ENCODE measurements at regions not wholly inside any gene's neighbourhood (a gene's known extent, or its start where the extent isn't known, plus 50 kb on each side); places are given as distances from the start of the nearest gene placed in this dataset.

DNA sequence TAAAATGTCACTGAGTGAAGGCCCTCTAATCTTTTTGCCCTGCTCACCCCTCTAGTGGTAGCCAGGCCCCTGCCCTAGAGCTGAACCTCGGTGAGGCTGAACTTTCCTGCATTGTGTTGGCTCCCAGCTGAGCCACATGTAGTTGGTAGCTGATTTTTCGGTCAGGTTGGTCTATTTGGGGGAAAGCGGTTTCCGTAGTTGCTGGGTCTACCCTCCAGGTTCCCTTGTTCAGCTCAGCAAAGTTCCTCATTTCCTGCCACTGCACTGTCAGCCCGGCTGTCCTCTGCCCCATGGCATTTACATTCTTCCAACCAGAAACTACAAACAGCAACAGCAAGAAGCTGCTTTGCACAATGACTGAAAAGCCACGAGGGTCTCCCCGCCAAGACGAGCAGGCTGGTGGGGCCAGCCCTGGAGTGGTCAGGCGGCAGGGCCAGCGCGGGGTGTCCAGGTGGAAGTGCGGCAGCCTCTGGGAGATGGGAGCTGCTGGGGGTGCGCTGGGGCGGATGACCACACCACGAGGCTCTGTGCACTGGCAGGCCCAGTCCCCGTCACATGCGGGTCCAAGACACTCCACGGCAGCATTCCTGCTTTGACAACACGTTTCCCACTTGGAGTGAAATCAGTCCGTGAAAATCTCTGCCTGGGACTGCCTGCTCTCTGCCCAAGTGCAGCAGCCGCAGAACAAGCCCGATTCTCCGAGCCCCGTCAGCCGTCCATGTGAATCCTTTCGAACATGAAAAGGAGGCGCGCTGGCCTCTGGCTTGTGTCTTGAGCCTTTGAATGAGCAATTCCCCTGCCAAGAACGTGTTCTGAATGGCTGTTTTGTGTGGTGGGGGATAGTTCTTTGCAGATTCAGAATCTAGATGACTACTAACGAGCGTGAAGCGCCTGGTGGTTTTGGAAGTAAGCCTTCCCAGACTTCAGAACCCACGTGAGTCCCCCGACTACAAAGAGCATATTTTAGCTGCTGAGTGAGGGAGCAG, 159.4 kb downstream of the ASB1 start:
- no peak for DNase-seq

GRCh38 chr2:238586931-238587775, 160.4 kb downstream of the ASB1 start:
- DNase-seq = no peak

- no peak for DNase-seq
Measured at GRCh38 chr2:238587776-238588660, 161.3 kb downstream of the ASB1 start.

GRCh38 chr2:238589591-238590460, 163.1 kb downstream of the ASB1 start:
- no peak for DNase-seq

- no peak for DNase-seq
Measured at GRCh38 chr2:238591732-238592131, 165.0 kb downstream of the ASB1 start.

DNA sequence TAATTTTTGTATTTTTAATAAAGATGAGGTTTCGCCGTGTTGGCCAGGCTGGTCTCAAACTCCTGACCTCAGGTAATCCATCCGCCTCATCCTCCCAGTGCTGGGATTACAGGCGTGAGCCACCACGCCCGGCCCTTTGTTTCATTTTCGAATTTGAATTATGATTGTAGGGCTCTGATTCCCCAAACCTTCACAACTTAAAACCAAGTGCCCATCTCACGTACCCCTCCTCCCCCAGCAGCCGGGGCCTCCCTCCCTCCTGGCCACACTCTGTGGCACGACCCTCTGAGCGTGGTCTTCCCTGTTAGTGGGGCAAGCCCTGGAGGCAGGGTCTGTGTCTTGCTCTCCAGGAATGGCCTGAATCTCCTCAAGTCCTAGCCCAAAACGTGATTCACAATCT, 166.5 kb downstream of the ASB1 start:
- DNase-seq = no peak

- no peak for DNase-seq
Measured at GRCh38 chr2:238593678-238594077, 167.0 kb downstream of the ASB1 start.

GRCh38 chr2:238594796-238595749, 168.3 kb downstream of the ASB1 start:
- DNase-seq = no peak

DNA sequence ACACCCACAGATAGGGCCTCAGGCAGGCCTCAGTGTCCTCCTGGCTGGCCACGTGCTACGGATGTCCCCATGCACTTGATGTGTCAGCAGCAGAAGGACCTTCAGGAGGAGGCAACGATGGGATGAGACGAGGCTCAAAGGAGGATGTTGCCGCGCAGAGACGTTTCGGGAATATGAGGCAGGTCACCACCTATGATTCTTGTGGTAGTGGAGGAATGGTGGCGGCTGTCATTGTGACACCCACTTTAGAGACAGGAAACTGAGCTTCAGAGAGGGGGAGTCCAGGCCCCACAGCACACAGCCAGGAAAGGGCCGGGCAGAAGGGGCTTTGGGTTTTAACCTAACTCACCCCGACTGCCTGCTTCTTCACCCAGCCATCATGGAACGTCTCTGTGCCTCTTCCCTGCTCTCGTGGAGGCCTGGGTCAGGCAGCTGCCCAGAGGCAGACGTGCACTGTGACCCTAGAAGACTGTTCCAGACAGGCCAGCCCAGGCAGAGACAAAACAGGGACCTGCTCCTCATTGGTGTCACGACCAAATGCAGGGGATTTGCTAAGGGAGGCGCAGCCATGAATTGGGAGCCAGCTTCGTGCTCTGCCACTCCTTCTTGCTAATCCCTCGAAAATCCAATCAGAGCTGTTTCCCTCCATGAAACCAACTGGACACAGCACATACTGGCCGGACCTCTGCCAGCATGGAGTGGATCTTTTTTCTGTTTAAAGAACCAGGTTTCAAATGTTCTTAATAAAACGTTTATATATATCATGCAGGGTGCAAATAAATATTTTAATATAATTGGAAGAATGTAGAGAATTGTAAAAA, 169.2 kb downstream of the ASB1 start:
- no peak for DNase-seq

DNA sequence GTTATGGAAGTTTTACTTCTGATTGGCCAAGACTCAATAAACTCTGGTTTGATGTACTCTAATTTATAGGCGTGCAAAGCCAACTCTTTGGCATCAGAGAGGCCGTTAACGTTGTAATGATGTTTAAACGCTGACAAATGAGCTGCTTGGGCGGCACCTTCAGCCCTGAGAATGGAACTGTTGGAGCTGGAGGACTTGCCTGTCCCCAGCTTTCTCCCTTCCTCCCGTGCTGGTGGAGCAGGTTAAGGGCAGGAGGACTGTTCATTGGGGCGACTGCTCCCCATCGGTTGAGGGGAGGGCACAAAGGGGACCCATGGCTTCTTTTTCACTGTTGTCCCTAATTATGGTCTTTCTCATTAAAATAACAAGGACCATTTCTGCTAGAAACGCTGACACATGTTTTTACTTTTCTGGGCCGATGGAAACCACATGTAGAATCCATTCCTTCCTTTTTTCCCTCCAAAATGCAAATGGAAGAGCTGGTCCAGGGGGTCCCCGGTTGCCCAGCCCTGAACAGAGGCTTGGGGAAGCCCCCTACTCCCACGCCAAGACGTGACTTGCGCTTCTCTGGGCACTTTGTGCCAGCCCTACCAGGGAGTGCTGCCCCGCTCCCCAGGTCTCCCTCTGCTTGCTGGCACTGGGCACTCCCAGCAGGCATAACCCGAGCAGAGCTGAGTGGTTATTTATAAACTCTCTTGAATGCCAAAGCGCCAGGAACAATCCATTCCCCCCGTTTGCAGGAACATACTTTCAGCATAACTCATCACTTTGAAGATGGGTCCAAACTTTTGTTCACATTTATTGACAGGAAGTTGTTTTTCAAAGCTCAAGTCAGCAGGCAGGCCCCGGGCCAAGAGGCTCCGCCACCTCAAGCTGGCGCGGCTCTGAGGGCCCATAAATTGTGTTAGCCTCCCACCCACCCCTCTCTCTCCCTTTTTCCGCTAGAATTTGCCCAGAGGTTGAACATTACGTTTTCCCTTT, 170.1 kb downstream of the ASB1 start:
- no peak for DNase-seq

DNA sequence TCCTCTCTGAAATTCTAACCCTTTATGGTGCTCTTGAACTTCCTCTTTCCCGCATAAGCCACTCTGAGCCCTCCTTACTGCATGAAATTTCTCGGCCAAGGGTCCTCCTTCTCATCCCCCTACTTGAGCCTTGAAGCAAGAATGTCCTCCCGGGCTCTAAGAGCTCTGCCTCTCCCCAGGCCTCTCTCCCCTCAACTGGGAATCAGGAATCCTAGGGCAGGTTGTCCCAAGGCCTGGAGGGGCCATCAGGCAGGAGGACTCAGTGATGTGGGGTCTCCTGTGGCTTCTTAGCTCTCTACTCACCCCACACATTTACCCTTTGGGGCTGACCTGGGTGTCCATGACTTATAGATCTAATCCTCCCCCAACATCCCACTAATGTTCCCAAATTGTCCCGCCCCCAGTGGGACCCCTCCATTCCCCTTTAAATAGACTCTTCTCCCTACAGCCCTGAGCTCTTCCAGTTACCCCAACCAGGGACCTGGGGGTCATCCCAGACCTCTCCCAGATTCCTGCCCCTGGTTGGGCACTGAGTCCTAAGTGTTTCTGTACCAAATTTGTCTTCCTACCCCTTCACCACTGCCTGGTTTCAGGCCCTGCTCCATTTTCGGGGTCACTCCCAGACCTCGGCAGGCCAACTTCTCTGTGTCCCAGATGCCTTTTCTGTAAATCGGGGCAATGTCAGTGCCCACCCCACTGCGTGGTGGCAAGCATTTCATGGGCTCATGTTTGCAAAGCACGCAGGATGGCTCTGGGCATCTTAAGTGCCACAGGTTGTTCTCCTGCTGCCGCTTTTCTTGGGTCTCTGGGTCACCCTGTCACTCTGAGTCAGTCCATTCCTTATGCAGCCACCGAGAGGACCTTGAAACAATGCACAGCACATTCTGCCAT, 171.2 kb downstream of the ASB1 start:
- no peak for DNase-seq

DNA sequence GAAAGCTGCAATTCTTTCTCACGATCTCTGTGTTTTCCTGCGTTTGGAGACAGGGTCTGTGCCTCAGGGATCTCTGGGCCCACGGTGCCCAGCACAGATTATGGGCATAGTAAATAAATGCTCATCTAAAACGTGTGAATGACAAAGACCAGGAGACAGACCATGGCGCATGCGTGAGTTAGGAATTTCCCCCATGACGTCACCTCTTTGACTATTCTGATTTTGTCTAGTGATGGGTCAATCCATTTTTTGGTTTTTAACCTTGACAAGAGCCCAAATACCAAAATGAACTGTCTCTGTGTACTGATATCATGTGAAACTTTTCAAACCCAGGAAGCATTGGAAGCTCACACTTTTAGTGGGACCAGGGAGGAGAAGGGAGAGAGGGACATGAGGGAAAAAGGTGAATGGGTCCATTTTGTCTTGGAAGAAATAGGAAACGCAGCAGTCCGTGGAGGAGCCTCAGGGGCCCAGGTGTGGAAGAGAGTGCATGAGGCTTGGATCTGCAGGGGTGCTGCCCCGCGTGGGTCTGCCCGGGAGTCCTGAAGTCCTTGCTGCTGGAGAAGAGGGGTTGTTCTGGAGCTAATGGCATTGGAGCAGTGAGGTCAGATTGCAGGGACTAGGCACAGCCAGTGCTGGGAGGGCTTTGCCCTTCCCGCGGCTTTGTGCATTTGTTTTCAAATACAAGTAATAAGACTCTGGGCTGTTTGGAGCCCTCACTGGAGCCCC, 172.2 kb downstream of the ASB1 start:
- DNase-seq = no peak

DNA sequence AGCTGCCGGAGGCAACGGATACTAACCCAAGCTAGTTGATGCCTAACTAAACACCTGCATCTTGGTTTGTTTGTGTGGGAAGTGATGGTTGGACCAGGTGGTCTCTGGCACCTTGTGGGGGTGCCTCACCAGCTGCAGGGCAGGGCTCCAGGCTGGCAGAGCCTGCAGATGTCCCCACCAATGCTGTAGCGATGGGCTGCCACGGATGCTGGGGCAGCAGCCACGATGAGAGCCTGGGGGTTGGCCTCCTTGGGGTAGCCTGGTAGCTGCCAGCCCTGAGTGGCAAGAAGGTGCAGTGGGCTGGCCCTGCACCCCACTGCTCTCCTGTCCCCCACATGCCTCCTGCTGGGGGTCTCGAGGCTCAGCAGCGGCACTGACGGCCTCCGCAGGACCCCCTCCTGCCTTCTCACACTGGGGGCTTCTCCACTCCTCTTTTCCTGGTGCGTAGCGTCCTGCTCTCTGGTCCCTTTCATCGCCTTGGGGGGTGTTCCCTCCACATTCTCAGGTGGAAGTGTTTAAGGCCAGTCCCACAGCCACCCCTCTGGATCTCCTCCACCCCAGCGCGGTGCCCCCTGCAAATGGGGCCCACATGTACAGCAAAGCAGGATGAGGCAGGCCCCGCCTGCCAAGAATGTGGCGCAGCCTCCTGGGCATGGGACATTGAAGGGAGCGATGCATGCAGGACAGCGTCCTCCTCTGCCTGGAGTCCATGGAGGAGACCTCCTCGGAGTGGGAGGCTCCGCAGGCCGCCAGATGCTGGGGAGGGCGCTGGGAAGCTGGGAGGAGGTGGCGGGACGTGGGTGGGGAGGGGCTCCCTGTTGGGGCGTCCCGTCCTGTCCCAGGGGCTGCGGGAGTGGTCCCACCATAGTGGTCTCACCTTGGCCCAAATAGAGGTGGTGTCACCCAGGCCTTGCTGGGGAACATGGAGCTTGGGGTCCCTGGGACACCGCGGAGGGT, 173.1 kb downstream of the ASB1 start:
- no peak for DNase-seq

DNA sequence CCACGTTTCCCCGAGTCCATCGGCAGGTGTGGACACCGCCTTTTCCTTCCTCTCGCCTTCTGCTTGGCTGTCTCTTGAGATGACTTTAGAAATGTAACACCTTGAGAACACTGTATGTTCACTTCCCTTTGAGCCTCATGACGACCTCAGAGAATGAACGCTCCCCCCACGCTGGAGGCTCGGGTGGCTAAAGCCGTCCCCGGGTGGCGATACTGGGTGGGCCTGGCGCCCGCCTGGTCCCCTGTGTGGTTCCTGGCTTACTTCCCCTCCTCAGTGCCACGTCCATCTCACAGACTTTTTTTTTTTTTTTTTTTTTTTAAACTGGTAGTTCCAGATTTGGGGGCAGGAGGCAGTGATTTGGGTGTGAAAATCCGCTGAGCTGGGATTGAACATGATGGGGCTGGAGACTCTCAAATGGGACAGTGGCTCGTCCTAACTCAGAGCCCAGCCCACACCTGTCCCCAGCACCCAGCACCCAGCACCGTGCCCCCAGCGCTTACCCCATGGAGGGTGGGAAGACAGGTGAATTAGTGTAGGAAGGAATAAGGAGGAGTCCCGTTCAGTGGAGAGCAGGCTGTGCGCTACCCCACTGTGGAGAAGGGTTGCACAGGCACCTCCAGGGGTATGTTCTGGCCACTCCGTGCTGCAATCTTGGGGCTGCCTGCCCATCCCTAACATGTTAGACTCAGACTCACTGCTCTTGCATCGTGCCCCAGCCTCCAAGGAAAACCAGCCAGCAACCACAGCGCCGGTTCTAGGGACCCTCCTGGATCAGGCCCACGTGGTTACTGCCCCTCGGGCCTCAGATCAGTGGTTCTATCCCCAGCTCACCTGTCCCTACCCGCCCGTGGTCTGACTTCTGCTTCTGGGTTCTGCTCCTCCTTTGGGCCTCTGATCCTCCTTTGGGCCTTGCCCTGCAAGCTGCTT, 174.0 kb downstream of the ASB1 start:
- no peak for DNase-seq

Data from NCI-H1048 (cell line).